Smooth muscle cell (in vitro differentiated cells): ENCODE measurements at regions not wholly inside any gene's neighbourhood (a gene's known extent, or its start where the extent isn't known, plus 50 kb on each side); places are given as distances from the start of the nearest gene placed in this dataset.

Source experiments
- DNase-seq: peaks from one replicate; lab custom pipeline; 2025; ENCODE audit not compliant: unreplicated experiment; lab: John Stamatoyannopoulos, UW
- H2AFZ ChIP-seq: fragments of 200-600 bp; sonication (generic); 2 replicates; pipeline ENCODE4 v1.6.0; 2016; ENCODE audit warnings: antibody characterized with exemption, low read depth, mild to moderate bottlenecking
- H3F3A ChIP-seq: fragments of 200-600 bp; sonication (generic); 2 replicates; pipeline ENCODE4 v1.6.0; 2017; ENCODE audit warnings: antibody characterized with exemption, low read depth
- H3K27ac ChIP-seq: fragments of 200-600 bp; sonication (generic); 2 replicates; pipeline ENCODE4 v1.5.1; 2016; ENCODE audit warnings: low read depth, mild to moderate bottlenecking
- H3K27me3 ChIP-seq: fragments of 200-600 bp; sonication (generic); 2 replicates; pipeline ENCODE4 v1.6.1; 2016; ENCODE audit warnings: low read depth, mild to moderate bottlenecking
- H3K36me3 ChIP-seq: fragments of 200-600 bp; sonication (generic); 2 replicates; pipeline ENCODE4 v1.5.1; 2016; ENCODE audit warnings: low read depth
- H3K4me1 ChIP-seq: fragments of 200-600 bp; sonication (generic); 2 replicates; pipeline ENCODE4 v1.5.1; 2016; ENCODE audit warnings: low read depth
- H3K4me2 ChIP-seq: fragments of 200-600 bp; sonication (generic); 2 replicates; pipeline ENCODE4 v1.6.0; 2016; ENCODE audit warnings: mild to moderate bottlenecking
- H3K4me3 ChIP-seq: fragments of 200-600 bp; sonication (generic); 2 replicates; pipeline ENCODE4 v1.5.1; 2016; ENCODE audit warnings: mild to moderate bottlenecking
- H3K79me2 ChIP-seq: fragments of 200-600 bp; sonication (generic); 2 replicates; pipeline ENCODE4 v1.6.0; 2016; ENCODE audit warnings: low read depth, mild to moderate bottlenecking
- H3K9ac ChIP-seq: fragments of 200-600 bp; sonication (generic); 2 replicates; pipeline ENCODE4 v1.6.0; 2016; ENCODE audit warnings: low read depth
- H3K9me3 ChIP-seq: fragments of 200-600 bp; sonication (generic); replicated peaks from 2 replicates; pipeline ENCODE4 v1.5.1; 2016; ENCODE audit warnings: low read depth
- H4K20me1 ChIP-seq: fragments of 200-600 bp; sonication (generic); 2 replicates; pipeline ENCODE4 v1.6.0; 2016; ENCODE audit warnings: low read depth
- CTCF ChIP-seq: fragments of 200-600 bp; sonication (generic); IDR thresholded peaks from 2 replicates; pipeline ENCODE4 v1.5.1; 2017; ENCODE audit warnings: borderline replicate concordance, mild to moderate bottlenecking, antibody characterized with exemption; ENCODE audit not compliant: insufficient read depth, poor library complexity, severe bottlenecking
- WGBS: methylation state at CpG from one replicate; pipeline ENCODE4 v1.1.7; 2016; ENCODE audit warnings: low lambda C conversion rate; 5-methylcytosine and 5-hydroxymethylcytosine counted together

- H3K9ac ChIP-seq, result no peak overlapping the region
- H3K9me3 ChIP-seq, result no peaks in the 10 kb centered on the region
- H3K4me1 ChIP-seq, result no peaks in the 10 kb centered on the region
- H3K4me3 ChIP-seq, result no peak overlapping the region
- 65% methylated on average over 5 of the region's 5 CpGs for WGBS
- no peak for DNase-seq
- no peaks in the 10 kb centered on the region for H4K20me1 ChIP-seq
- H3K4me2 ChIP-seq, result no peak overlapping the region
- no peak for TF ChIP-seq CTCF
- H3K27ac ChIP-seq, result no peak overlapping the region
- H3K36me3 ChIP-seq, result no peaks in the 10 kb centered on the region
- H2AFZ ChIP-seq, result no peak overlapping the region
- peaks cover 13% of the 10 kb centered on the region for H3K27me3 ChIP-seq
- no peaks in the 10 kb centered on the region for H3F3A ChIP-seq
- no peaks in the 10 kb centered on the region for H3K79me2 ChIP-seq
Measured at GRCh38 chr14:21729703-21730233, 56.1 kb upstream of the OR4E1 start.

GRCh38 chr14:21725250-21725649 lies 51.6 kb upstream of the OR4E1 start:
- Histone ChIP-seq H3K4me1 (no peaks in the 10 kb centered on the region), H3K36me3 (no peaks in the 10 kb centered on the region), H3K27ac (no peak overlapping the region), H4K20me1 (no peaks in the 10 kb centered on the region), H3K9me3 (no peaks in the 10 kb centered on the region), H2AFZ (no peak overlapping the region), H3K27me3 (peaks cover 18% of the 10 kb centered on the region), H3K9ac (no peak overlapping the region), H3K4me2 (no peak overlapping the region), H3F3A (no peaks in the 10 kb centered on the region), H3K4me3 (no peak overlapping the region), H3K79me2 (no peaks in the 10 kb centered on the region)
- no peak for DNase-seq
- no peak for TF ChIP-seq CTCF
- WGBS, result 85% methylated on average over 2 of the region's 2 CpGs

GRCh38 chr14:21724090-21724973 lies 50.7 kb upstream of the OR4E1 start:
- Histone ChIP-seq H3K36me3 (no peaks in the 10 kb centered on the region), H3K27ac (no peak overlapping the region), H2AFZ (no peak overlapping the region), H3K4me3 (no peak overlapping the region), H4K20me1 (no peaks in the 10 kb centered on the region), H3K4me1 (no peaks in the 10 kb centered on the region), H3K9me3 (no peaks in the 10 kb centered on the region), H3K4me2 (no peak overlapping the region), H3F3A (no peaks in the 10 kb centered on the region), H3K9ac (no peak overlapping the region), H3K79me2 (no peaks in the 10 kb centered on the region), H3K27me3 (peaks cover 17% of the 10 kb centered on the region)
- WGBS, result 76% methylated on average over 8 of the region's 8 CpGs
- TF ChIP-seq CTCF, result no peak
- DNase-seq, result no peak
